Osteocyte (in vitro differentiated cells): ENCODE measurements at regions not wholly inside any gene's neighbourhood (a gene's known extent, or its start where the extent isn't known, plus 50 kb on each side); places are given as distances from the start of the nearest gene placed in this dataset.
"Not testable (repeated sequence)": the region's sequence is repeated elsewhere in the genome, so short reads cannot be mapped to it uniquely, and the experiment has no call there.

Experiments
- DNase-seq: peaks from one replicate; pipeline ENCODE4 v3.0.0; 2021; ENCODE audit warnings: mixed read lengths; ENCODE audit not compliant: unreplicated experiment; ENCODE audit errors: extremely low spot score
- H3K27ac Mint-ChIP-seq: one replicate; pipeline ENCODE4 v1.8.0; 2021; ENCODE audit warnings: mild to moderate bottlenecking, mixed read lengths; ENCODE audit not compliant: unreplicated experiment
- H3K27me3 Mint-ChIP-seq: one replicate; pipeline ENCODE4 v1.8.0; 2021; ENCODE audit warnings: mixed read lengths; ENCODE audit not compliant: unreplicated experiment
- H3K36me3 Mint-ChIP-seq: one replicate; pipeline ENCODE4 v1.8.0; 2021; ENCODE audit warnings: mixed read lengths; ENCODE audit not compliant: unreplicated experiment
- H3K4me1 Mint-ChIP-seq: one replicate; pipeline ENCODE4 v1.8.0; 2021; ENCODE audit warnings: mixed read lengths; ENCODE audit not compliant: unreplicated experiment
- H3K4me3 Mint-ChIP-seq: one replicate; pipeline ENCODE4 v1.8.0; 2021; ENCODE audit warnings: mild to moderate bottlenecking, moderate library complexity, mixed read lengths; ENCODE audit not compliant: unreplicated experiment
- H3K9me3 Mint-ChIP-seq: one replicate; pipeline ENCODE4 v1.8.0; 2021; ENCODE audit warnings: mixed read lengths; ENCODE audit not compliant: unreplicated experiment
- TF ChIP-seq, protein P1 (sequence below): fragments of 200-600 bp; sonication (generic); IDR thresholded peaks from 2 replicates; pipeline ENCODE4 v1.5.0; 2021; ENCODE audit warnings: antibody characterized with exemption, mild to moderate bottlenecking, moderate library complexity

DNA sequence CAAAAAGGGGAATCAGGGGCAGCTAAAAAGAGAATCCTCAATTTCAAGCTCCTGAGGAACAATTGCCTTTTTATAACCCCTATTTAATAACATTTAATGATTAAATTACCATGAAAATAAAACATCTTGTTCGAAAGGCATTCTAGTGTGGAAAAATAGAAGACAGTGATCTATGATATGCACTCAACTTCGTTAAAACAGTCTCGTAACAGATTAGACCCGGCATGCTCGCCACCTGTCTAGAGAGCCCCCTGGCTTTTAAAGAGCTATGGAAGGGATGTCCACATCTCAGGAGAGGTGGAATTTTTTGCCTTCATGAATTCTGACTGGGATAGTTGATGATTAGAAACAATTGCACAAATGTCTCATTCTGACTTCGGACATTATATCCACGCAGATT lies 153.7 kb upstream of the MDFIC2 start:
- TF ChIP-seq, protein P1, sequence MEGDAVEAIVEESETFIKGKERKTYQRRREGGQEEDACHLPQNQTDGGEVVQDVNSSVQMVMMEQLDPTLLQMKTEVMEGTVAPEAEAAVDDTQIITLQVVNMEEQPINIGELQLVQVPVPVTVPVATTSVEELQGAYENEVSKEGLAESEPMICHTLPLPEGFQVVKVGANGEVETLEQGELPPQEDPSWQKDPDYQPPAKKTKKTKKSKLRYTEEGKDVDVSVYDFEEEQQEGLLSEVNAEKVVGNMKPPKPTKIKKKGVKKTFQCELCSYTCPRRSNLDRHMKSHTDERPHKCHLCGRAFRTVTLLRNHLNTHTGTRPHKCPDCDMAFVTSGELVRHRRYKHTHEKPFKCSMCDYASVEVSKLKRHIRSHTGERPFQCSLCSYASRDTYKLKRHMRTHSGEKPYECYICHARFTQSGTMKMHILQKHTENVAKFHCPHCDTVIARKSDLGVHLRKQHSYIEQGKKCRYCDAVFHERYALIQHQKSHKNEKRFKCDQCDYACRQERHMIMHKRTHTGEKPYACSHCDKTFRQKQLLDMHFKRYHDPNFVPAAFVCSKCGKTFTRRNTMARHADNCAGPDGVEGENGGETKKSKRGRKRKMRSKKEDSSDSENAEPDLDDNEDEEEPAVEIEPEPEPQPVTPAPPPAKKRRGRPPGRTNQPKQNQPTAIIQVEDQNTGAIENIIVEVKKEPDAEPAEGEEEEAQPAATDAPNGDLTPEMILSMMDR, result no peak
- H3K4me3 Mint-ChIP-seq, result no peak overlapping the region
- H3K9me3 Mint-ChIP-seq, result no peaks in the 10 kb centered on the region
- no peak for DNase-seq
- peaks cover 11% of the 10 kb centered on the region for H3K27me3 Mint-ChIP-seq
- H3K27ac Mint-ChIP-seq, result no peak overlapping the region
- H3K36me3 Mint-ChIP-seq, result no peaks in the 10 kb centered on the region
- peaks cover 6% of the 10 kb centered on the region for H3K4me1 Mint-ChIP-seq

DNA sequence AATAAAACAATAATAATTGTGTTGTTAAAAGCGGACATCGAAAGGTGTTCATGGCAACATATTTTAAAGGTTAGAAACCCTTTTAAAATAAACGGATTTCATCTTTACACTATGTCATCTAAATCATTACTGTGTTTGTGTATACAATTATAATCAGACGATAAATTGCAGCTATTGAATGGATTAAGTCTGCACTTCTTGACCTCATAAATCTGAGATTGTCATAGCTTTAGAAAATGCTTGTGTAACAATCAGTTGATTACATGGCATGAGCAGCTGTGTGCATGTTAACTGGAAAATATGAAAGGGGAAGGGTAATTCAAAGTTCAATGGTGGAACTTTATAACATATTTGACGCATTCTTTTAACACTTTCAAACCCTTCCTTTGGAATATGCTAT lies 152.4 kb upstream of the MDFIC2 start:
- Mint-ChIP-seq H3K27me3 (peaks cover 23% of the 10 kb centered on the region), H3K4me1 (no peaks in the 10 kb centered on the region), H3K36me3 (no peaks in the 10 kb centered on the region), H3K27ac (no peak overlapping the region), H3K9me3 (no peaks in the 10 kb centered on the region), H3K4me3 (no peak overlapping the region)
- no peak for DNase-seq
- TF ChIP-seq, protein P1, result no peak

DNA sequence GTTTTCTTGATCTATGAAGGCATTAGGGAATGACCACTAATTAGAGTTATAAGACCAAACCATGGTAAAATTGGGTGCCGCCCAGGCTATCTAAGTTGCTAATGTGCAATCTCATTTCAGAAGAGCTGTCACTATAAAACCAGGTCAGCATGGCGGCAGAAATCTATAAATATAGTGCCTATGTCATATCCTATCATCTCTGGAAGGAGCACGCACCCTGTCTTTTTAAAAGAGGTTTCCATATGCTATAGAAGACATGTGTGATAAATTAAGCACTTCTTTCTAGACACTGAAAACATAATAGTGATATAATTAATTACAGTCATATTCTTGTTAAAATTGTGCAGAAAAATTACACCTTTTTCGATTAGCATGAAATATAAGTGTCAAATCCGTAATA lies 152.0 kb upstream of the MDFIC2 start:
- TF ChIP-seq, protein P1, result no peak
- no peak for DNase-seq
- Mint-ChIP-seq H3K9me3 (no peaks in the 10 kb centered on the region), H3K27ac (no peak overlapping the region), H3K4me3 (no peak overlapping the region), H3K27me3 (peaks cover 24% of the 10 kb centered on the region), H3K36me3 (no peaks in the 10 kb centered on the region), H3K4me1 (no peaks in the 10 kb centered on the region)

DNA sequence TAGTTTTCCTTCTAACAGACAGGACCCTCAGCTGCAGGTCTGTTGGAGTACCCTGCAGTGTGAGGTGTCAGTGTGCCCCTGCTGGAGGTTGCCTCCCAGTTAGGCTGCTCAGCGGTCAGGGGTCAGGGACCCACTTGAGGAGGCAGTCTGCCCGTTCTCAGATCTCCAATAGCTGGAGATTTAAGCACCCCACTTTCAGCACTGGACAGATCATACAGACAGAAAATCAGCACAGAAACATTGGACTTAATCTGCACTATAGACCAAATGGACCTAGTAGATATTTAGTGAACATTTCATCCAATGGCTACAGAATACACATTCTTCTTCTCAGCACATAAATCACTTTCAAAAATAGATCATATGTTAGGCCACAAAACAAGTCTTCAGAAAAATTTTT lies 137.8 kb upstream of the MDFIC2 start:
- not testable (repeated sequence) for H3K36me3 Mint-ChIP-seq, H3K4me1 Mint-ChIP-seq, H3K4me3 Mint-ChIP-seq, H3K27me3 Mint-ChIP-seq, H3K27ac Mint-ChIP-seq, DNase-seq
- peaks cover 12% of the 10 kb centered on the region for H3K9me3 Mint-ChIP-seq

DNA sequence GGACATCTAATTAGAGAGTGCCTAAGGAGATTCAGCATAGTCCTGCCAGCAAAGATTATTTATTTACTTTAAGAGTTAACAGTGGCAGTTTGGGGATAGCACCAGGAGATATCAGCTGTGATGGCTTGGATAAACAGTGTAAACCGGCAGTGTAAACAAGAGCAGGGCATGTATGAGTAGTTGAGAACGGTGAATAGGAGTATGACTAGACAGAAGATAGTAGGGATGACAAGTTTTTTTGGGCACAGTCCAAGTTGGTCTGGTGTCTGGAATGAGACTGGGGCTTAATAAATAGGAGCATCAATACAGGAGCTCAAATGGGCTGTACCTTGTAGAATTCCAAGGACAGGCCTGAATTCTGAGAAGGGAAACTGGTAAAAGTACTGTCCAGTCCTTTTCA lies 123.0 kb upstream of the MDFIC2 start:
- not testable (repeated sequence) for DNase-seq, H3K36me3 Mint-ChIP-seq, H3K4me1 Mint-ChIP-seq, H3K27me3 Mint-ChIP-seq, H3K27ac Mint-ChIP-seq, H3K4me3 Mint-ChIP-seq
- peaks cover 15% of the 10 kb centered on the region for H3K9me3 Mint-ChIP-seq

DNA sequence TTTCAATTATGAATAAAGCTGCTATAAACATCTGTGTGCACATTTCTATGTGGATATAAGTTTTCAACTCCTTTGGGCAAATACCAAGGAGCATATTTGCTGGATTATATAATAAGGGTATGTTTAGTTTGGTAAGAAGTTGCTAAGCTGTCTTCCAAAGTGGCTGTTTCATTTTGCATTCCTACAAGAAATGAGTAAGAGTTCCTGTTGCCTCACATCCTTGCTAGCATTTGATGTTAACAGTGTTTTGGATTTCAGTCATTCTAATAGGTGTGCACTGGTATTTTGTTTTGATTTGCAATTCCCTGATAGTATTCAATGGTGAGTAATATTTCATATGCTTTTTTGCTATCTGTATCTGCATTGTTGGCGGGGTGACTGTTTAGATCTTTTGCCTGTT lies 120.7 kb upstream of the MDFIC2 start:
- no peak for DNase-seq
- H3K9me3 Mint-ChIP-seq, result peaks cover 19% of the 10 kb centered on the region
- no peak overlapping the region for H3K27ac Mint-ChIP-seq
- peaks cover 3% of the 10 kb centered on the region for H3K4me1 Mint-ChIP-seq
- no peak overlapping the region for H3K4me3 Mint-ChIP-seq
- H3K27me3 Mint-ChIP-seq, result no peaks in the 10 kb centered on the region
- H3K36me3 Mint-ChIP-seq, result no peaks in the 10 kb centered on the region
- TF ChIP-seq, protein P1, result no peak
